ENCODE measurements at regions not wholly inside any gene's neighbourhood (a gene's known extent, or its start where the extent isn't known, plus 50 kb on each side); places are given as distances from the start of the nearest gene placed in this dataset.

DNA sequence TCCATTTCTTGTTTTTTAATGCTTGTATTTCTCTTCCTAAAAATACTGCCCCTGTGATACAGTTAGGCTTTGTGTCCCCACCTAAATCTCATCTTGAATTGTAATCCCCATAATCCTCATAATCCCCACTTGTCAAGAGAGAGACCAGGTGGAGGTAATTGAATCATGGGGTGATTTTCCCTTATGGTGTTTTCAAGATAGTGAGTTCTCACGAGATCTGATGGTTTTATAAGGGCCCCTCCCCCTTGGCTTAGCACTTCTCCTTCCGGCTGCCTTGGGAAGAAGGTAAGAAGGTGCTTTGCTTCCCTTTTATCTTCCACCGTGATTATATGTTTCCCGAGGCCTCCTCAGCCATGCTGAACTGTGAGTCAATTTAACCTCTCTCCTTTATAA lies 227.4 kb downstream of the MAN2A1 start:
- no peak for DNase-seq
- in situ Hi-C loops (cut with HindIII; ENCODE audit: low pct_ligation_motif_present, low pct_unique_long_range_greater_than_20kb, low sequenced_read_pairs) = no loop called here

GRCh38 chr5:109917966-109918365 lies 228.2 kb downstream of the MAN2A1 start:
- in situ Hi-C loops (cut with HindIII; ENCODE audit: low pct_ligation_motif_present, low pct_unique_long_range_greater_than_20kb, low sequenced_read_pairs) = no loop called here
- DNase-seq = no peak

DNA sequence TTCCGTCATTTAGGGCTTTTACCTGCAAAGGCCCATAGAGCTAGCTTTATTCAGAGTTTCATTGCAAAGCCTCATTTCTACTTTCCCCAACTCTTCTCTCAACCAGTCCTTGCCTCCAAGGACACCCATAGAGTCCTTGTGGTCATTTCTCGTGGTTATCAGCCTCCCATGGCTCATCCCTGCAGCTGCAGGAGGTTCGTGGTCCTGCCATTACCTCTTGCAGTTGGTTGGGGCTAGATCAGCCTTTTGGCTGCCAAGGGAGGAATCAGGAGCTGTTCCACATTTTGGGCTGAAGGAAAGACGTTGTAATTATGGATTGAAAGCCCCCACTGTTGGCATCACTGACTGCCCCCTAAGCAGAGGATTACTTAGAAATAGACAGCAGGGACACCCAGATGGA lies 231.0 kb downstream of the MAN2A1 start:
- in situ Hi-C loops (cut with HindIII; ENCODE audit: low pct_ligation_motif_present, low pct_unique_long_range_greater_than_20kb, low sequenced_read_pairs) = no loop called here
- DNase-seq = no peak

- in situ Hi-C loops (cut with HindIII; ENCODE audit: low pct_ligation_motif_present, low pct_unique_long_range_greater_than_20kb, low sequenced_read_pairs) = no loop called here
- DNase-seq = no peak
Observed at GRCh38 chr5:109921735-109922380, 232.1 kb downstream of the MAN2A1 start.

DNA sequence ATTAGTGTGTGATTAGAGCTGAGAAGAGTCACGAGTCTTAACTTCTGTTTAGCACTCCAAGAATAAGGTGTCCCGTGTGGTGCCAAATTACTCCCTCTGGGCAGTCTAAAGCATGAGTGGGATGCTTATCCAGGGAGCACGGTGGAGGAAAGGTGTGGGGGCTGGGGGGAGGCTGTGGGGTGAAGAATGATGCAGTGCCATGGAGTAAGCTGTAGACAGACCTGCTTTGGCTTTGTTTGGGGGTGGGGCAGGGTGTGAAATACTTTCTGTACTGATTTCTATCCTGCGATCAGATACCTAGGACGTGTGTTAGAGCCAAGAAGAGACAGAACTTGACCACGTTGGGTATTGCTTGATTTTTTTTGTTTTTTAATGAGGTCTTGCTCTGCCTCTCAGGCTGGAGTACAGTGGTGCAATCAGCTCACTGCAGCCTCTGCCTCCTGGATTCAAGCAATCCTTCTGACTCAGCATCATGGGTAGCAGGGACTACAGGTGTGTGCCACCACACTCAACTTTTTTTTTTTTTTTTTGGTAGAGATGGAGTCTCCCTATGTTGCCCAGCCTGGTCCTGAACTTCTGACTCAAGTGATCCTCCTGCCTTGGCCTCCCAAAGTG lies 232.8 kb downstream of the MAN2A1 start:
- in situ Hi-C loops (cut with HindIII; ENCODE audit: low pct_ligation_motif_present, low pct_unique_long_range_greater_than_20kb, low sequenced_read_pairs) = no loop called here
- no peak for DNase-seq

DNA sequence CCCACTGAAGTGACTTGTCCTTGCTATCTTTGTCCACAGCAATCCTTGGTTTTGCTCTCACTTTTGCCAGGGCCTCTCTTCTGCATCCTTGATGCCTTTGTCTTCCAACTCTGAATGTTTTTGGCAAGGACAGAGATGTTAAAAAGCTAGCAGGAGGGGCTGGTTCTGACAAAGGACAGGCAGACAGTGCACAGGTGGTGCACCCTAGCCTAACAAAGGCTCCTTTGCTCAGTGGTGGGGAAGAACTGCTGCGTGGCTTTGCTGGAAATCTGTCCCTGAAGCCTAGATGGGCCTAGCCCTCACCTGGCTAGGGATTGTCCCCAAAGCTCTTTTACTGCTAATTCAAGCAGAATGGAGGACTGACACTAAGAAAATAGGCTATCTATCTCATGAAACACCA lies 233.5 kb downstream of the MAN2A1 start:
- no peak for DNase-seq
- in situ Hi-C loops (cut with HindIII; ENCODE audit: low pct_ligation_motif_present, low pct_unique_long_range_greater_than_20kb, low sequenced_read_pairs) = no loop called here

GRCh38 chr5:109924237-109925107 lies 234.7 kb downstream of the MAN2A1 start:
- DNase-seq = no peak
- in situ Hi-C loops (cut with HindIII; ENCODE audit: low pct_ligation_motif_present, low pct_unique_long_range_greater_than_20kb, low sequenced_read_pairs) = no loop called here

GRCh38 chr5:109927639-109928038 lies 237.9 kb downstream of the MAN2A1 start:
- in situ Hi-C loops (cut with HindIII; ENCODE audit: low pct_ligation_motif_present, low pct_unique_long_range_greater_than_20kb, low sequenced_read_pairs) = no loop called here
- DNase-seq = no peak

GRCh38 chr5:109928046-109928445 lies 238.3 kb downstream of the MAN2A1 start:
- in situ Hi-C loops (cut with HindIII; ENCODE audit: low pct_ligation_motif_present, low pct_unique_long_range_greater_than_20kb, low sequenced_read_pairs) = no loop called here
- DNase-seq = no peak

GRCh38 chr5:109928811-109929210 lies 239.1 kb downstream of the MAN2A1 start:
- in situ Hi-C loops (cut with HindIII; ENCODE audit: low pct_ligation_motif_present, low pct_unique_long_range_greater_than_20kb, low sequenced_read_pairs) = no loop called here

DNA sequence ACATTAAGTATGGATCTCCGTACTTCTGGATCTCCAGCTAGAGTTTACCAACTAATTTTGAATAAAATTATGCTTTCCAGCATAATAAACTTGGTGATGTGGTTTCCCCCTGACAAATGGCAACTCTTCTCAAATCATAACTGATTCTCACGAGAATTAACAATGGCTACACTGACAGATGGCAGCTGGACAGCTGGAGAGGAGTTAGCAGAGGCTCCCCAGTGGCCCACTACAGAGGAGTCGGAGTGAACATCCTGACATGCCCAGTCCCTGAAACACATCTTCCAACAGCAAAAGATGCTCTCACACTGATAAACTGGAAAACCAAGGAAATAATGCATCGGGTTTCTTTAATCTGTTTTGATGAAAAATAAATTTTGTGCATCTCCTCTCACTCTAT lies 239.6 kb downstream of the MAN2A1 start:
- DNase-seq = no peak
- in situ Hi-C loops (cut with HindIII; ENCODE audit: low pct_ligation_motif_present, low pct_unique_long_range_greater_than_20kb, low sequenced_read_pairs) = no loop called here

More at GRCh38 chr5:109928811-109929210, 239.1 kb downstream of the MAN2A1 start:
- DNase-seq = no peak

DNA sequence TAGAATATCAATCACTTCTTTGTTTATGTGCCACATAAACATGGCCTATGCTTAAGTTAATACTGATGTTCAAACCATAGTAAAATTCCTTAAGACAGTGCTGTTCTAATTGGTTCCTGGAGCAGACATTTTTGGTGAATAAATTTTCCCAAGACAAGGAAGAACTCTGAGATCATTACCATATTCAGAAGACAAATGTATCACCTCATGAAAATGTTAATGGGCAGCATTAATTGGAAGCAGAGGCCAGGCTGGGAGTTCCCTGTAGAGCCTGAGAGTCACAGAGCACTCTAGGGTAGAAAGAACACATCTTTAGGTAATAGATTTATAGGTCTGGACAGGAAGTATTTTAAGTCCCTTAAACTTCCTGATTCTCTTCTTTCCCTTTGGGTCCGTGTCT lies 240.2 kb downstream of the MAN2A1 start:
- in situ Hi-C loops (cut with HindIII; ENCODE audit: low pct_ligation_motif_present, low pct_unique_long_range_greater_than_20kb, low sequenced_read_pairs) = no loop called here
- no peak for DNase-seq

- no peak for DNase-seq
- in situ Hi-C loops (cut with HindIII; ENCODE audit: low pct_ligation_motif_present, low pct_unique_long_range_greater_than_20kb, low sequenced_read_pairs) = no loop called here
Observed at GRCh38 chr5:109931049-109931780, 241.5 kb downstream of the MAN2A1 start.

GRCh38 chr5:109935833-109936490 lies 246.2 kb downstream of the MAN2A1 start:
- no peak for DNase-seq
- in situ Hi-C loops (cut with HindIII; ENCODE audit: low pct_ligation_motif_present, low pct_unique_long_range_greater_than_20kb, low sequenced_read_pairs) = no loop called here

- DNase-seq = no peak
- in situ Hi-C loops (cut with HindIII; ENCODE audit: low pct_ligation_motif_present, low pct_unique_long_range_greater_than_20kb, low sequenced_read_pairs) = no loop called here
Observed at GRCh38 chr5:109936996-109937395, 247.3 kb downstream of the MAN2A1 start.

- no peak for DNase-seq
- in situ Hi-C loops (cut with HindIII; ENCODE audit: low pct_ligation_motif_present, low pct_unique_long_range_greater_than_20kb, low sequenced_read_pairs) = no loop called here
Observed at GRCh38 chr5:109937951-109938350, 248.2 kb downstream of the MAN2A1 start.

- in situ Hi-C loops (cut with HindIII; ENCODE audit: low pct_ligation_motif_present, low pct_unique_long_range_greater_than_20kb, low sequenced_read_pairs) = no loop called here
- no peak for DNase-seq
Observed at GRCh38 chr5:109938453-109938852, 248.7 kb downstream of the MAN2A1 start.

- no peak for DNase-seq
- in situ Hi-C loops (cut with HindIII; ENCODE audit: low pct_ligation_motif_present, low pct_unique_long_range_greater_than_20kb, low sequenced_read_pairs) = no loop called here
Observed at GRCh38 chr5:109939116-109939682, 249.5 kb downstream of the MAN2A1 start.
